ENCODE measurements at regions not wholly inside any gene's neighbourhood (a gene's known extent, or its start where the extent isn't known, plus 50 kb on each side); places are given as distances from the start of the nearest gene placed in this dataset.
A peak's percentile ranks its signal among the peaks of the same experiment; 100 is the strongest.

GRCh38 chr2:156088587-156088986 is 243.9 kb downstream of the NR4A2 start:
- peak; percentile 9 for DNase-seq (ENCODE audit: low read depth, low spot score)

DNA sequence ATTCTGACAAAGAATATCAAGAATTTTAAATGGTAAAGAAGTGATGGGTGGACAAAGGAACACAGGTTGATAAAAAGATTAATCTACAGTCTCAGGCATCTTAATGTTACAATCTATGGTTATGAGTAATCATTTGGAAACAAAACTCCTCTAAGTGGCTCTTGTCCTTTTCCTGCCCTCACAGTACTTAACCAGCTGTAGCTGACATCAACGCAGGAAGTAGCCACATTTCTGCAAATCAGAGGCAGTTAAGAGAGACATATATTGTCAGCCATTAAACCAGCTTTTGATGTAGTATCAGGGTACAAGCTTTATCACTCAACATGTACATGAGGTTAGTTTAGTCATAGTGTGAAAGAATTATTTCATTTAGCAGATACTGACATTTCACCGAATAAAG is 244.6 kb downstream of the NR4A2 start:
- no peak for DNase-seq (ENCODE audit: low read depth, low spot score)

- peak; percentile 74 for DNase-seq (ENCODE audit: low read depth, low spot score)
Measured at GRCh38 chr2:156083763-156084493, 248.6 kb downstream of the NR4A2 start.

- no peak for DNase-seq (ENCODE audit: low read depth, low spot score)
Measured at GRCh38 chr2:156079845-156080244, 252.7 kb downstream of the NR4A2 start.

DNA sequence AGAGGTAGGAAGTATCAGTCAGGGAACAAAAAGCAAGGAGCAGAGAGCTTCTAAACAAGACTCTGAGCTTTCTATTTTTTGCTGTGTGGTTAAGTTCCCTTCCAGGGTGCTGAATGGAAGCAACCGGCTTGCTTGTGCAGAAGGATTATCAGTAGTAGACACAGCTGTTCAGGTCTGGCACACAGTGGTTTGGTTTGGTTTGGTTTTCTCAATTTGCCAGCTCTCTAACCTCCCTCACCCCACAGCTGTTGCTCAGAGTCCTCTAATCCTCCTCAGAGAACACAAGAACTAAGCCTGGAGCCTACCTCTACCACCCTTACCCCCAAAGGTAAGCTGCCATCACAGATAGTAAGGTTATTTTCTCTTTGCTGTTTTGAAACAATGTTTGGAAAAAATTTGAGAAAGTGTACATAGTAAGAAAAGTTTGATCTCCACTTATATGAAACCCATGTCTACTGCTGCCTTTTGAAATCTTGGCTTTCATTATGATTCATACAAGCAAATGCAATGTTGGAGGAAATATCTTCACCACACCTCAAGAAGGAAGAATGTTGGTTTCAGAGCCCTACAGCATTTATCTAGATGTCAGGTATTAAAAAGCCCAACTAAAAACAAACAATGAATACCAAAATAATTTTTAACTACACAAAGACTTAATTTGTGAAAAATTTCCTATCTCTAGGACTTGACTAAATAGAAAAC is 255.3 kb downstream of the NR4A2 start:
- no peak for DNase-seq (ENCODE audit: low read depth, low spot score)

DNA sequence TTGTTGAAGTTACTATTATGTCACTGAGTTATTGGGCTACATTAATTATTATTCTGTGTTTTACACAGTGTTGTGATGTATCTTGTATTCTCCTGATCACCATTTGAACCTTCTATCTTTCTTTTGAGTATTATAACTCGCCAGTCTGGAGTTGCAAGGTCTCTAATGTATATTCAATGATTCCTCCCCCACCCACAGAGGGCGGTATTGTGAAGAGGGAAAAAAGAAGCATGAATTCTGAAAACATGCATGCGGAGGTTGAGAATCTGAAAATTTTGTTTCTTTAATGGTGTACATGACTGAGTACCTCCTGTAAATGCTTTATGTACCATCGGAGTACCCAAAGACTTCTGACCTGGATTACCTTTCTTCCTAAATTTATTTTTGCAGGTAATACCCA is 266.6 kb downstream of the NR4A2 start:
- no peak for DNase-seq (ENCODE audit: low read depth, low spot score)

DNA sequence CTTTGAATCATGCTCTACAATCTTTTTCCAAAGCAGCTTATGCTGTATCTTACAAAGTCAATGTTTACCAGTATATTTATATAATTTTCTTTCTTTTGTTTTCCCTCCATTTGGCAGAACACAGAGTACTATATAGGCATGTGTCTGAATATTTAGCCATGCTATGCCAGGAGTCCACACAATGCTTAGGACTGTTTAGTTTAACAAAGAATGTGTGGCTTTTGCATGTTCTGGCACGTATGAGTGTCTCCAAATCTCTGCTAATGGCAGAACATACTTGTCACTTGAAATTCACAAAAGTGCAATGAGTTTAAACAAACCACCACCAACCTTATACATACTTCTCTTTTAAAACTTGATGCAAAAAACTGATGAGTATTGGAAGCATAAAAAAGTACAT is 268.0 kb downstream of the NR4A2 start:
- DNase-seq (ENCODE audit: low read depth, low spot score): no peak

- DNase-seq (ENCODE audit: low read depth, low spot score): no peak
Measured at GRCh38 chr2:156057647-156058046, 274.9 kb downstream of the NR4A2 start.

DNA sequence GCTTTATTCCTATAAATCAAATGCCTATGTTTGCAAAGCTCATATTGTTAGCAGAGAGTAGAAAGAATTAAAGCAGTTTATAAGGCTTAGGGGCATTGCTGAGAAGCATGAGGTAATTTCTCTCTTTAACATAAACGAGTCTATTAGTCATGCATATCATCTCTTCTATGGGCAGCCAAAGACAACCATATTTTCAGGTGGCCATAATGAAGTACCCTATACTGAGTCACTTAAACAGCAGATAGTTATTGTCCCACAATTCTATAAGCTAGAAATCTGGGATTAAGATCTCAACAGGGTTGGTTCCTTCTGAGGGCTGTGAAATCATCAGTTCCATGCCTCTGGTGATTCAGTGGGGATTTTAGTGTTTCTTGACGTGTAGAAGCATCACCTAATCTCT is 277.5 kb downstream of the NR4A2 start:
- DNase-seq (ENCODE audit: low read depth, low spot score): no peak

GRCh38 chr2:156046900-156047299 is 285.6 kb downstream of the NR4A2 start:
- no peak for DNase-seq (ENCODE audit: low read depth, low spot score)

DNA sequence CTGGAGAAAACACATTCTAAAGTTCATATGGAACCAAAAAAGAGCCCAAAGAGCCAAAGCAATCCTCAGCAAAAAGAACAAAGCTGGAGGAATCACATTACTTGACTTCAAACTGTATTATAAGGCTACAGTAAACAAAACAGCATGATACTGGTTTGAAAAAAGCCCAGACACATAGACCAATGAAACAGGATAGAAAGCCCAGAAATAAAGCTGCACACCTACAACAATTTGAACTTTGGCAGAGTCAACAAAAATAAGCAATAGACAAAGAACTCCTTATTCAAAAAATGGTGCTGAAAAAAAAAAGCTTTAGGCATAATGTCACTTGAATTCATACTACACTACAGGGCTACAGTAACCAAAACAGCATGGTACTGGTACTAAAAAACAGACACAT is 289.6 kb downstream of the NR4A2 start:
- DNase-seq (ENCODE audit: low read depth, low spot score): no peak

GRCh38 chr2:156038021-156038420 is 294.5 kb downstream of the NR4A2 start:
- no peak for DNase-seq (ENCODE audit: low read depth, low spot score)

DNA sequence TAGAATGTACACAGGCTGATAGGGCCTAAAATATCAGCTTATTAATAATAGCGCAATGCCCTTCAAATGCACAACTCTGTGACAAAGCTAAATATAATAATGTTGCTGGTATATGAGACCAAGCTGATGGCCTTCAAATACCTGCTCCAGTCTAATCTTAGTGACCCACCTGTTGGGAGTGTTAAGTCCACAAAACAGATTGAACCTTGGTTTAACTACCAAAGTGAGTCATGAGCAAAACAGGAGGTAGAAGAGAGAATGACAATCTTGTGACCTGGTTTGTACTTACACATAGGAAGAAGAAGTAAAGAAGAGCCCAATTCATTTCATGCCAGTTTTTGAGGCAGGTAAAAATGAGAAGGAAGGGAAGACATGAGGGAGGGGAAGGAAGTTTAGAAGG is 295.0 kb downstream of the NR4A2 start:
- DNase-seq (ENCODE audit: low read depth, low spot score): no peak

- DNase-seq (ENCODE audit: low read depth, low spot score): no peak
Measured at GRCh38 chr2:156031121-156031520, 301.4 kb downstream of the NR4A2 start.

GRCh38 chr2:156023229-156023869 is 309.2 kb downstream of the NR4A2 start:
- no peak for DNase-seq (ENCODE audit: low read depth, low spot score)

- no peak for DNase-seq (ENCODE audit: low read depth, low spot score)
Measured at GRCh38 chr2:156021146-156022040, 311.1 kb downstream of the NR4A2 start.

DNA sequence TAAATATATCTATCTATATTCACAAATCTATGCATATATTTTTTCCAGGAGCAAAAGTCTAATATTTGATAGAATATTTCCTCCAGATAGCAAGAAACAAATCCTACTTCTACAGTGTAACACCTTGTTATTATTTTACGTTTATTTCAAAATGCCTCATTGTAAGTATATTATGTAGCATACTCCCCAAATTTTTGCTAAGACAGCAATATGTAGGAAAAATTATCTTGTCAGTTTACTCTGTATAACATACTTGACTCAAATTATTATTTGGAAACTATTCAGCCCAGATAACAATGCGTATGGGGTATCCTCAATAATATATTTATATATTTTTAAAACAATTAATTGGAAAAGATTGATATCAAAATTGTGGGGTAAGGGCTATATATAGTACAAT is 313.2 kb downstream of the NR4A2 start:
- no peak for DNase-seq (ENCODE audit: low read depth, low spot score)

- no peak for DNase-seq (ENCODE audit: low read depth, low spot score)
Measured at GRCh38 chr2:156017341-156017885, 315.1 kb downstream of the NR4A2 start.

GRCh38 chr2:156009293-156009692 is 323.2 kb downstream of the NR4A2 start:
- DNase-seq (ENCODE audit: low read depth, low spot score): no peak

DNA sequence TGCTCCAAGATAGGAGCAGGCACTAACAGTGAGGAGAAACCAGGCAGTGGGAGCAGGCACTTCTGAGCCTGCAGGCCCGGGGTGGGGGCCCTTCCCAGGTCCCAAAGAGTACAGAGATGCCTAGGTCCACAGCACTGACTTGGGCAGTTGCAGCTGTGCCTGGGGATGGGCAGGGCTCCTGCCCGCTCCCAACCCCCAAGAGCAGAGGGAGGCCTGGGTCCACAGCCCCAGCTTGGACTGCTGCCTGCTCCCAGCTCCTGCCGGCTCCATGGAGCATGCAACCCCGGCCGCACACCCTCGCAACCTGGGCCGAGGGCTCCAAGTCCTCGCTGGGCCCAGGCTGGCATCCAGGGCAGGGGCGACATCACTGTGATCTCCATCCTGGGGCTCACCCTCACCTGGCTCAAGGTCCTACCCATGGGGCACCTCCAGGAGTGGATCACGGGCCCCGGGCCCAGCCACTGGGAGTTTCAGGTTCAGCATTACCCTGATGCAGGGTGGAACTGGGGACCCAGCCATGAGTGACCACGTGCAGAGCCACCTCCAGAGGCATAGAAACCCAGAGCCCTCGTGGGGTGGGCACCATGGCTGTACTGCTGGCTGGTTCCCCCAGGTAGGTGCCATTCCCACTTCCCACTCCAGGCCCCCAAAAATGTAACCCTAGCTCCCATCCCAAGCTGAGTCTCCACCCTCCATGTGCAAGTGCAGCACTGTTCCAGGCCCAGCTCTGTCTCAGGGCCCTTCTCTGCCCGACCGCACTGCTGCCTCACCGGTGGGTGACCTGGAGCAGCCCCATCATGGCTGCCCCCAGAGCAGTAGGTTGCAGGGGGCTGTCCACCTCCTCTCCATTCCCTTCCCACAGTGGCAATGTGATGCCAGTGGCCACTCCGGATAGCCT is 325.6 kb downstream of the NR4A2 start:
- no peak for DNase-seq (ENCODE audit: low read depth, low spot score)

Data from ELF-1 (cell line).